GM12878 (cell line): ENCODE measurements at regions not wholly inside any gene's neighbourhood (a gene's known extent, or its start where the extent isn't known, plus 50 kb on each side); places are given as distances from the start of the nearest gene placed in this dataset.

Experiments used
- ATAC-seq: fragments of 200-7000 bp; cut with Tn5 transposase; 3 replicates; pipeline ENCODE4 v1.9.1; 2020; ENCODE audit warnings: mild to moderate bottlenecking, moderate library complexity
- BruUV-seq: library from RNA; stranded (reverse); fragments of 400-500 nt; replicated peaks from 2 replicates; lab custom pipeline; 2021; lab: Mats Ljungman, UMichigan
- CTCF ChIA-PET: fragments of 300-600 bp; sonication (Branson Sonifier 250); formaldehyde crosslinking; extraction: SDS; loops from one replicate; lab custom pipeline; 2021; ENCODE audit warnings: inconsistent platforms; lab: Yijun Ruan, JAX
- POLR2A ChIA-PET: fragments of 350-600 bp; formaldehyde crosslinking; extraction: SDS; loops from one replicate; lab custom pipeline; 2021; ENCODE audit warnings: inconsistent platforms; lab: Charles Lee
- RAD21 ChIA-PET: fragments of 300-600 bp; sonication (Branson Sonifier 250); formaldehyde crosslinking; loops from one replicate; lab custom pipeline; 2023; ENCODE audit warnings: antibody characterized with exemption; ENCODE audit not compliant: unreplicated experiment; lab: Charles Lee
- SMC1A ChIA-PET: fragments of 300-600 bp; sonication (Branson Sonifier 250); formaldehyde crosslinking; loops from one replicate; lab custom pipeline; 2023; ENCODE audit not compliant: unreplicated experiment, uncharacterized antibody; lab: Charles Lee
- DNase-seq: peaks from one replicate; pipeline ENCODE4 v3.0.0-alpha.2; 2011; ENCODE audit warnings: low read depth, low spot score
- FAIRE-seq: peaks from 3 replicates; lab custom pipeline; 2011; peaks lifted over from hg19 to GRCh38; lab: Jason Lieb, UNC
- H2AFZ ChIP-seq: 2 replicates; pipeline ENCODE4 v1.6.0; 2011; ENCODE audit warnings: low read depth, low read length, control low read depth; ENCODE audit not compliant: control insufficient read depth
- H3K27ac ChIP-seq: 2 replicates; pipeline ENCODE4 v1.5.1; 2011; ENCODE audit warnings: control low read depth; ENCODE audit not compliant: control insufficient read depth, insufficient read depth
- H3K27me3 ChIP-seq, 2 experiments: replicated peaks in 1 of 2; 2 replicates each; pipeline versions ENCODE4 v1.6.0 to v1.6.1; 2011; ENCODE audit warnings: low read length in 1 of 2; ENCODE audit not compliant: control insufficient read depth in 2 of 2, insufficient read depth in 2 of 2
- H3K36me3 ChIP-seq, 2 experiments: 2 replicates each; pipeline ENCODE4 v1.5.1; 2011; ENCODE audit warnings: low read length in 1 of 2; ENCODE audit not compliant: control insufficient read depth in 2 of 2, insufficient read depth in 2 of 2
- H3K4me1 ChIP-seq: 2 replicates; pipeline ENCODE4 v1.6.1; 2011; ENCODE audit warnings: mild to moderate bottlenecking, low read length, moderate library complexity, mixed read lengths; ENCODE audit not compliant: control insufficient read depth, insufficient read depth
- H3K4me2 ChIP-seq: 2 replicates; pipeline ENCODE4 v1.6.0; 2011; ENCODE audit warnings: control low read depth; ENCODE audit not compliant: control insufficient read depth, insufficient read depth
- H3K4me3 ChIP-seq: fragments of 200-600 bp; sonication (generic); 2 replicates; pipeline ENCODE4 v1.5.1; 2016
- H3K79me2 ChIP-seq: 2 replicates; pipeline ENCODE4 v1.6.0; 2011; ENCODE audit warnings: low read length; ENCODE audit not compliant: control insufficient read depth, insufficient read depth
- H3K9ac ChIP-seq: 2 replicates; pipeline ENCODE4 v1.8.0; 2011; ENCODE audit warnings: low read length, control low read depth, mixed read lengths; ENCODE audit not compliant: control insufficient read depth, insufficient read depth
- H3K9me3 ChIP-seq: replicated peaks from 3 replicates; pipeline ENCODE4 v1.5.1; 2011; ENCODE audit warnings: mild to moderate bottlenecking, low read length; ENCODE audit not compliant: control insufficient read depth, insufficient read depth
- H4K20me1 ChIP-seq: 2 replicates; pipeline ENCODE4 v1.6.0; 2011; ENCODE audit not compliant: control insufficient read depth, insufficient read depth
- BRCA1 ChIP-seq: IDR thresholded peaks from 2 replicates; pipeline ENCODE4 v1.6.1; 2011; ENCODE audit warnings: low read depth, low read length, improper control_type of control experiment
- CREB1 ChIP-seq: IDR thresholded peaks from 2 replicates; pipeline ENCODE4 v1.6.1; 2012; ENCODE audit warnings: low read depth, mild to moderate bottlenecking, inconsistent platforms
- HSF1 ChIP-seq: fragments of 150-350 bp; IDR thresholded peaks from 2 replicates; pipeline ENCODE4 v1.6.1; 2014; ENCODE audit warnings: mild to moderate bottlenecking, low read depth, low read length
- MLLT1 ChIP-seq: fragments of 450-650 bp; IDR thresholded peaks from 2 replicates; pipeline ENCODE4 v1.6.1; 2016; ENCODE audit warnings: mild to moderate bottlenecking
- NFYB ChIP-seq: IDR thresholded peaks from 2 replicates; pipeline ENCODE4 v1.6.1; 2011; ENCODE audit warnings: low read depth, mild to moderate bottlenecking, low read length, improper control_type of control experiment, moderate library complexity; ENCODE audit not compliant: insufficient read depth
- PML ChIP-seq: IDR thresholded peaks from 2 replicates; pipeline ENCODE4 v1.6.1; 2012; ENCODE audit warnings: low read length, inconsistent platforms
- RELB ChIP-seq: fragments of 450-650 bp; IDR thresholded peaks from 2 replicates; pipeline ENCODE4 v1.6.1; 2017; ENCODE audit warnings: low read depth, mild to moderate bottlenecking, moderate library complexity
- RUNX3 ChIP-seq: IDR thresholded peaks from 2 replicates; pipeline ENCODE4 v1.6.1; 2012; ENCODE audit warnings: low read length, inconsistent platforms
- ZBTB4 ChIP-seq: fragments of 450-650 bp; formaldehyde crosslinking; IDR thresholded peaks from 2 replicates; pipeline ENCODE4 v1.4.0; 2022; ENCODE audit warnings: mild to moderate bottlenecking, moderate library complexity
- WGBS: methylation state at CpG from one replicate; pipeline ENCODE4 v1.1.6; 2016; ENCODE audit warnings: low lambda C conversion rate; ENCODE audit not compliant: insufficient replicate concordance, insufficient coverage; ENCODE audit errors: missing lambda C conversion rate; 5-methylcytosine and 5-hydroxymethylcytosine counted together
- in situ Hi-C: fragments of 300-500 bp; cut with MboI; formaldehyde crosslinking; loops from 9 replicates; pipeline ENCODE4 v1.14.3; 2018; ENCODE audit warnings: mixed read lengths
- intact Hi-C: fragments of 100-400 bp; cut with micrococcal nuclease; formaldehyde crosslinking; loops from one replicate; pipeline ENCODE4 v1.14.2; 2022; ENCODE audit not compliant: unreplicated experiment

- Histone ChIP-seq H3K9me3 (no peaks in the 10 kb centered on the region), H4K20me1 (no peaks in the 10 kb centered on the region), H3K4me3 (no peak overlapping the region), H3K4me2 (no peak overlapping the region), H3K79me2 (no peaks in the 10 kb centered on the region), H3K27me3 (peaks cover 0 to 1% of the 10 kb centered on the region in 2 experiments; a peak in 1 of 4 replicates), H2AFZ (no peak overlapping the region; the same call in 1 of the 2 replicates), H3K9ac (no peak overlapping the region), H3K27ac (no peak overlapping the region), H3K4me1 (no peaks in the 10 kb centered on the region), H3K36me3 (no peaks in the 10 kb centered on the region)
- CTCF ChIA-PET: no interaction called here
- intact Hi-C loops: no loop called here
- ATAC-seq: no peak
- TF ChIP-seq HSF1 (no peak), MLLT1 (no peak), CREB1 (no peak), BRCA1 (no peak), RELB (no peak), ZBTB4 (CRISPR knock-in tag) (no peak), PML (no peak), NFYB (no peak), RUNX3 (peak; percentile 8; the same call in 1 of the 2 replicates)
- WGBS: 0% methylated on average over 1 of the region's 1 CpG
- RAD21 ChIA-PET: no interaction called here
- SMC1A ChIA-PET: interaction anchor here (1.0 to 2.1 kb wide), 2 partner anchors 12 to 14 kb away, joined by 3 to 4 read pairs; no protein-coding TSS in a partner anchor
- DNase-seq: no peak
- peak; percentile 56 for FAIRE-seq
- in situ Hi-C loops: no loop called here
- no TSS peak for BruUV-seq
- POLR2A ChIA-PET: interaction anchor here (0.6 kb wide), 1 partner anchor 34 kb away, joined by 3 read pairs; no protein-coding TSS in a partner anchor
Observed at GRCh38 chr5:34604119-34604675, 51.9 kb upstream of the RAI14 start.
